ENCODE measurements at regions not wholly inside any gene's neighbourhood (a gene's known extent, or its start where the extent isn't known, plus 50 kb on each side); places are given as distances from the start of the nearest gene placed in this dataset.
"Not testable (repeated sequence)": the region's sequence is repeated elsewhere in the genome, so short reads cannot be mapped to it uniquely, and the experiment has no call there.

DNA sequence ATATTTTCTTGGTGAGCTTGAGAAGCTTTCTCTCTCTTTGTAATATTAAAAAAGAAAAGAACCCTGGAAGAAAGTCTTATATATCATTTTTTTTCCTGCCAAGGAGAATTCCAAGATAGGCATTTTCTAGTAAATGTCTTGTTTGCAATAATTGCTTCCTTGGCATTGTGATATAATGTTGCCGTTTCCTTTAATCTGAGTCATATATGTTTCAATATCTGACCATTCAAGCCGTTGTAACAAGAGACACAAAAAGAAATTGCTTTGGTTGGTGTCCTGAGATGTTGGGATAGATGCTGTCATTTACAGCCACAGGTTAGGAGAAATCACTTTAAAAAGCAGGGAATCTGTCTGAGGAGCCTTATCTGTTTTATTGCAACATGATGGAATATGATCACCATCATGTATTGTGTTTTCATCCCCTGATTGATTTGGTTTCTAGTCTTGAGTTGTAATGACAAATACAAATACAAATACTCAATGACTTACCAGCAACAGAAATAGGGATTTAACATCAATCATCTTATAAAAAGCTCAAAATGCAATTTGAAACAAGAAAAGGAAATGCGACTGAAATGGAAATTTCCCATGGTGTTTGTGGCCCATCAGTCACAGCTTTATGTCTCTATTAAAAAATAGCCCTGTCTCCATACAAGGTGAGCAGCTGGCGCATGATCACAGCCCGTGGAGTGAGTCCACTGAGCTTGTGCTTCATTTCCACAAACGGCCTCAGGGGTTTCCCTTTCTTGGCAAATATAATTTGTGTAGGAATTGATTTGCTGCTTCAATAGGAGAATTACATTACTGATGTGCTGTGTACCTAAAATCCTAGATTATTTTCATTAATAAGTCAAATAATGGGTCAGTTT, 250.1 kb upstream of the TRPC7 start:
- DNase-seq: no peak

DNA sequence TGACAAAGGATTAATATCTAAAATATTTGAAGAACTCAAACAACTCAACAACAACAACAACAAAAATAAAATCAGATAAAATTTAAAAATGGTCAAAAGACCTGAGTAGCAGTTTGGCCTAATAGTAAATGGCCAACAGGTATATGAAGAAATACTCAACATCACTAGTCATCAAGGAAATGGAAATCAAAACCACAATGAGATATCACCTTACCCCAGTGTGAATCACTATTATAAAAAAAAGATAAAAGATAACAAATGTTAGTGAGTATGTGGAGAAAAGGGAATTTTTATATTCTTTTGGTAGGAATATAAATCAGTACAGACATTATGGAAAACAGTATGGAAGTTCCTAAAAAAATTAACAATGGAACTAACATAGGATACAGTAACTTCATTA, 247.9 kb upstream of the TRPC7 start:
- no peak for DNase-seq

DNA sequence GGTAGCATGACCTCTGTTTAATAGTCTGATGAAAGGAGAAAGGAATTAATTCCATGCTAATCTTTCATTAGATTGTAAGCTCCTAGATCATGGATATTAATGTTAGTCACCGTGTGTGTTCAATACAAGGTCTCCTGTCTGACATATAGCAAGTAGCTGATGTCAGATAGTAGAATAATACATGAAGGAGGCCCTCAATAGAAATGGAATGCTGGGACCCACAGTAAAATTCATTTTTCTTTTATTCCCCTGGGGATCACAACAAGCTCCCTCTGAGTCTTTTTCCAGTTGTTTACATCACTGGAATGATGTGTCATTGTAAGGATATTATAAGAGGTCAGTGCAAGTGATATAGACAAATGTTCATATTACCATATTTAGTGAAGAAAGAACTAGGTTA, 240.3 kb upstream of the TRPC7 start:
- no peak for DNase-seq

DNA sequence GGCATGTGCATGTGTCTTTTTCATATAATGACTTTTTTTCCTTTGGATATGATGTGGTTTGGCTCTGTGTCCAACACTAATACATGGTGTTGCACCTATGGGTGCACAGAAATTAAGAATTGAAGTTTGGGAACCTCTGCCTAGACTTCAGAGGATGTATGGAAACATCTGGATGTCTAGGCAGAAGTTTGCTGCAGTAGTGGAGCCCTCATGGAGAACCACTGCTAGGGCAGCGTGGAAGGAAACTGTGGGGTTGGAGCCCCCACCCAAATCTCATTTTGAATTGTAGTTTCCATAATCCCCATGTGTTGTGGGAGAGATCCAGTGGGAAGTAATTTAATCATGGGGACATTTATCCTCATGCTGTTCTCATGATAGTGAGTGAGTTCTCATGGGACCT, 235.0 kb upstream of the TRPC7 start:
- no peak for DNase-seq

DNA sequence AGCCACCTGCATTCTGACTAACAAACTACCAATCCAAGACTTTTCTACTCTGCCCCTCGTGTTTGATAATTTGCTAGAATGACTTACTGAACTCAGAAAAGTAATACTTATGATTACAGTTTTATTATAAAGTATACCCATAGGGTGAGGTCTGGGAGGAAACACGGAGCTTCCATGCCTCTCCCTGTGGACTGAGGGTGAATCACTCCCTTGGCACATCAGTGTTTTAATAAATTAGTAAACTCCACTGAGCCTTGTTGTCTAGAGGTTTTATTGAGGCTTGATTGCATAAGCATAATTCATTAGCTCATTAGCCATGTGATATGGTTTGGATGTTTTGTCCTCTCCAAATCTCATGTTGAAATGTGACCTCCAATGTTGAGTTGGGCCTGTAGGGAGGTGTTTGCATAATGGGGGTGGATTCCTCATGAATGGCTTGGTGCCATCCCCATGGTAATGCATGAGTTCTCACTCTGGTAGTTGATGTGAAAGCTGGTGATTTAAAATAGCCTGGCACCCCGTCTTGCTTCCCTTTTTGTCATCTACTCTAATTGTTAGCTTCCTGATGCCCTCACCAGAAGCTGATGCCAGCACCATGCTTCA, 233.6 kb upstream of the TRPC7 start:
- DNase-seq: no peak

DNA sequence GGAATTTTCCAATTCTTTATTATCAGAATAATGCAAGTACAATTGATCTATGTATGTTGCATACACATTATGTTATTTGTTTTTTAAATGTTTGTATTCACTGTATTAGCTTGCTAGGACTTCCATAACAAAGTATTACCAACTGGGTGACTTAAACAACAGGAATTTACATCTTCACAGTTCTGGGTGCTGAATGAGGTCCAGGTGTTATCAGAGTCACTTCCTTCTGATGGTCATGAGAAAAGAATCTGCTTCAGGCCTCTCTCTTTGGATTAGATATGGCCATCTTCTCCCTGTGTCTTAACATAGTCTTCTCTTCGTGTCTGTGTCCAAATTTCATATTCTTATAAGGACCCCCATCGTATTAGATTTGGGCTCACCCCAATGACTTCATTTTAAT, 229.1 kb upstream of the TRPC7 start:
- no peak for DNase-seq

DNA sequence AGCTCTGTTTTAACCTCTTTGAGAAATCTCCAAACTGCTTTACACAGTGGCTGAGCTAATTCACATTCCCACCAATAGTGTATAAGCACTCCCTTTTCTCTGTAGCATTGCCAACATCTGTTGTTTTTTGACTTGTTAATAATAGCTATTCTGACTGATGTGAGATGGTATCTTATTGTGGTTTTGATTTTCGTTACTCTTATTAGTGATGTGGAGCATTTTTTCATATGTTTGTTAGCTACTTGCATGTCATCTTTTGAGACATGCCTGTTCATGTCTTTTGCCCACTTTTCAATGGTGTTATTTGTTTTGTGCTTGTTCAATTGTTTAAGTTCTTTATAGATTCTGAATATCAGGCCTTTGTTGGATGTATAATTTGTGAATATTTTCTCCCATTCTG, 225.2 kb upstream of the TRPC7 start:
- DNase-seq: no peak

DNA sequence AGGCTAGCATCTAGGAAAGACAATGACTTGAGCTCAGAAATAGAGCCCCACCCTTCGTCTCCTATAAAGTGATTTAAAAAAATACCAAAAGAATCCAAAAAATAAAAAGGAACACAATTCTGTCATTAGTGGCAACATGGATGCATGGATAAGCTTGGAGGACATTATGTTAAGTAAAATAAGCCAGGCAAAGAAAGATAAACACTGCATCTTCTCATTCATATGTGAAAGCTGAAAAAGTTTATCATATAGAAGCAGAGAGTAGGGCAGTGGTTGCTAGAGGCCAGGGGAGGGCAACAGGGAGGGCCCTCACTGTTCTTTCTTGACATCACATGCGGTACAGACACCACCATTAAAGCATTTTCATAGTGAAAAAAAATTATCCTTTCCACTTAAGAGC, 220.9 kb upstream of the TRPC7 start:
- DNase-seq: no peak

DNA sequence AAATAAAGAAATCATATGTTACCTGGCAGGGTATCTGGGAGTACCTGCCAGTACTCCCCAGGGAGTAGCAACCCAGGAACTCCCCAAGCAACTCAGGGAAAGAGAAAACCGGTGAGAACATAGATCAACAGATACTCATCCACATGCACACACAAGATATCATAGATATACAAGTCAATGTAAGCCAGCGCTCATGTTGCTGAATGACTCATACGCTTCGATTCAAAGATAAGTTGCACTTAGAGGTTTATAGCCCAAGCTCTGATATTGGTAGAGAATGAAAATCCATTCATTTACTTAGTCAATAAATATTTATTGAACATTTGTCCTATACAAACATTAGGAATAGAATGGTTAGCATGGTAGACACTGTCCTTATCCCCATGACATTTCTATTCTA, 219.1 kb upstream of the TRPC7 start:
- DNase-seq: peak; percentile 55

DNA sequence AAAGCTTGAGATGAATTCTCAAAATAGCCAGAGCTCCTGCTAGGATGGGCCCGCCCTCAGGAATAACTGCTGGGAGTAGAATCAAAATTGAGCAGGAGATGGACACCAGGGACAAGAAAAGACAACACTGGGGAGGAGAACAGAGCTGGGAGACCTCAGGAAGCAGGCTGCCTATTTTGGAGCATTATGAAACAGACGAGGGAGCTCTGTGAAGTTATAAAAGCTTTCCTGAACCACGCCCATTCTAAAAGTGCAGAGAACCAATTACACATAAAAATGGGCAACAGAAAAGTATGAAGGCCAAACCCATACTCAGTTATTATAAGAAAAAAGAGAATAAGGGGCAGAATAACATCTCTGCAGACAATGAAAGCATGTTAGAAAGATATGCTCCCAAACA, 213.9 kb upstream of the TRPC7 start:
- no peak for DNase-seq

DNA sequence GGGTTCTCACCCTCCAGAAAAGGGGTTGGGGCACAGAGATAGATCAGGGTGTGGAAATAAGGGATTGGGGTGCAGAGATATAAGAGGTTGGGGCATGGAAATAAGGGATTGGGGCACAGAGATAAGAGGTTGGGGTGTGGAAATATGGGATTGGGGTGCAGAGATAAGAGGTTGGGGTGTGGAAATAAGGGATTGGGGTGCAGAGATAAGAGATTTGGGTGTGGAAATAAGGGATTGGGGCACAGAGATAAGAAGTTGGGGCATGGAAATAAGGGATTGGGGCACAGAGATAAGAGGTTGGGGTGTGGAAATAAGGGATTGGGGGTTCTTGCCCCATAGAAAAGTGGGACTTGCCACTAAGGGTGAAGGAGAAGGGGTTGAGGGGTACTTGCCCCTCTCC, 204.5 kb upstream of the TRPC7 start:
- not testable (repeated sequence) for DNase-seq

DNA sequence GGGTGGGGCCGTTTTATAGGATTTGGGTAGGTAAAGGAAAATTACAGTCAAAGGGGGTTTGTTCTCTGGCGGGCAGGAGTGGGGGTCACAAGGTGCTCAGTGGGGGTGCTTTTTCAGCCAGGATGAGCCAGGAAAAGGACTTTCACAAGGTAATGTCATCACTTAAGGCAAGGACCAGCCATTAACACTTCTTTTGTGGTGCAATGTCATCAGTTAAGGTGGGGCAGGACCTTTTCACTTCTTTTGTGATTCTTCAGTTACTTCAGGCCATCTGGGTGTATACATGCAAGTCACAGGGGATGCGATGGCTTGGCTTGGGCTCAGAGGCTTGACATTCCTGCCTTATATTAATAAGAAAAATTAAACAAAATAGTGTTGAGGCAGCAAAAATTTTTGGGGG, 200.1 kb upstream of the TRPC7 start:
- not testable (repeated sequence) for DNase-seq

DNA sequence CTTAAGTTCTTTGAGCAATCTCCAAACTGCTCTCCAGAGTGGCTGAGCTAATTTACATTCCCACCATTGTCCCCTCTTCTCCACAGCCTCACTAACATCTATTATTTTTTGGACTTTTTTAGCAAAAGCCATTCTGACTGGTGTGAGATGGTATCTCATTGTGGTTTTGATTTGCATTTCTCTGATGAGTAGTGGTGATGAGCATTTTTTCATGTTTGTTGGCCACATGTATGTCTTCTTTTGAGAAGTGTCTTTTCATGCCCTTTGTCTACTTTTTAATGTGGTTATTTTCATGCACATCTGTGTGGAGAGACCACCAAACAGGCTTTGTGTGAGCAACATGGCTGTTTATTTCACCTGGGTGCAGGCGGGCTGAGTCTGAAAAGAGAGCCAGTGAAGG, 199.7 kb upstream of the TRPC7 start:
- DNase-seq: not testable (repeated sequence)

DNA sequence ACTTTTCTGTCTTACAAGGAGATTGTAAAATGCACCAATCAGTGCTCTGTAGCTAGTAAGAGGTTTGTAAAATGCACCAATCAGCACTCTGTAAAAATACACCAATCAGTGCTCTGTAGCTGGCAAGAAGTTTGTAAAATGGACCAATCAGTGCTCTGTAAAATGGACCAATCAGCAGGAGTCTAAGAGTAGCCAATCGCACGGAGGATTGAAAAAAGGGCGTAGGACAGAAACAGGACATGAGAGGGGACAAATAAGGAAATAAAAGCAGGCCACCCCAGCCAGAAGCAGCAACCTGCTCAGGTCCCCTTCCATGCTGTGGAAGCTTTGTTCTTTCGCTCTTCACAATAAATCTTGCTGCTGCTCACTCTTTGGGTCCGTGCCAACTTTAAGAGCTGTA, 199.1 kb upstream of the TRPC7 start:
- DNase-seq: not testable (repeated sequence)

DNA sequence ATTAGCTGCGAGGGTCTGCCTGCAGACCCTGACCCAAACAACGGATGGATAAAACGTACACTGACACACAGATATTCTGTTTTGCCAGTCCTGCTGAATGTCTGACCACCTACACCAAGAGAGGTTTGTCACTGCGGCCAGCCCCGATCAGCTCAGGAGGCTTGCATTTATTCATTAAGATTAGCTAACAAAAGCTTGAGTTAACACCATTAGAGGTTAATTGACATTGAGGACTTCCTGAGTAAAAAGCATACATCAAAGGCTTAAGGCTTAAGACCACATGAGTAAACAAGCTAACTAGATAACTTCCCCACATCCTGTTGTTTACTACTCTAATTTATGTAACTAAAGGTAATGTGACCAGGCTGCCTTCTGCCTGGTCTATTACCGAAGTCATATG, 198.1 kb upstream of the TRPC7 start:
- peak; percentile 2 for DNase-seq

DNA sequence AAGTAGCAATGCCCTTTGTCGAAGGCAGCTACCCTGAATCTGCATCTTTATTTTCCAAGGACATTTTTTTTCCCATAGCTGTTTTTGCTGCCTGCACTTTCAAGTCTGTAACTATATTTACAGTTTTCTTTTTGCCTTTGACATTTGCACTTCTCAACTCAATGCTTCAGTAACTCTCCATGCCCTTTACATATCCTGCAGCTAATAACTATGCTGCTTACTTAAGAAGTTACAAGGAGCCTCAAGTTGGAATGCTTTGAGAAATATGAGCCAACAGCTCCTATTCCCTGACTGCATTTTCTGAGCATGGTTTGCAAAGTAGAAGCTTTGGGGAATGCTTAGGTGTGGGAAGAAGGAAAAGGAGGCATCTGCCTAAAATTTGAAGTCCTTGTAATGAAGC, 194.8 kb upstream of the TRPC7 start:
- DNase-seq: no peak

DNA sequence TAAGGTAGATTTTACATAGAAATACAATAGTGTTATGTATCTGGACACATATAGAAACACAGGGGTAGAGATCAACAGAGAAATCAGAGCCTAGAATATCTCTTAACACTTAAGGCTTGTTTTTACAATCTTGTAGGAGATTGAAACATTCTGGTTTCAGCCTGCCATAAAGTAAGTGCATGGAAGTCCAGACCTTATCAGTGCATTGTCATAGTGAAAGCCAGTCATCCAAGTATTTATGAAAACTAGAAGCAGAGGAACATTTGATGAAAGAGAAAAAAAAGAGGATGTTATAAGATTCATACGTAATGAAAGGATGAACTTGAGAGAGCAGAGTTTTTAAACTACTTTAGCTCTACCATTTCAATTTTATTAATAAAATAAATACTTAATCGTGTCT, 194.3 kb upstream of the TRPC7 start:
- no peak for DNase-seq

DNA sequence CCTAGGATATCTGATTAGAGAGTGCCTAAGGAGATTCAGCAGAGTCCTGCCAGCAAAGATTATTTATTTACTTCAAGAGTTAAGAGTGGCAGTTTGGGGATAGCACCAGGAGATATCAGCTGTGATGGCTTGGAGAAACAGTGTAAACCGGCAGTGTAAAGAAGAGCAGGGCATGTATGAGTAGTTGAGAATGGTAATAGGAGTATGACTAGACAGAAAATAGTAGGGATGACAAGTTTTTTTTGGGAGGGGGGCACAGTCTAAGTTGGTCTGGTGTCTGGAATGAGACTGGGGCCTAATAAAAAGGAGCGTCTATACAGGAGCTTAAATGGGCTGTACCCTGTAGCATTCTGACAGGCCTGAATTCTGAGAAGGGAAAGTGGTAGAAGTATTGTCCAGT, 181.8 kb upstream of the TRPC7 start:
- not testable (repeated sequence) for DNase-seq

DNA sequence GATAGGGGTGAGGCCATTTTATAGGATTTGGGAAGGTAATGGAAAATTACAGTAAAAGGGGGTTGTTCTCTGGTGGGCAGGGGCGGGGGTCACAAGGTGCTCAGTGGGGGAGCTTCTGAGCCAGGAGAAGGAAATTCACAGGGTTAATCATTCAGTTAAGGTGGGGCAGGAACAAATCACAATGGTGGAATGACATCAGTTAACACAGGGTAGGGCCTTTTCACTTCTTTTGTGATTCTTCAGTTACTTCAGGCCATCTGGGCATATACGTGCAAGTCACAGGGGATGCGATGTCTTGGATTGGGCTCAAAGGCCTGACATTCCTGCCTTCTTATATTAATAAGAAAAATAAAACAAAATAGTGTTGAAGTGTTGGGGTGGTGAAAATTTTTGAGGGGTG, 181.1 kb upstream of the TRPC7 start:
- not testable (repeated sequence) for DNase-seq

DNA sequence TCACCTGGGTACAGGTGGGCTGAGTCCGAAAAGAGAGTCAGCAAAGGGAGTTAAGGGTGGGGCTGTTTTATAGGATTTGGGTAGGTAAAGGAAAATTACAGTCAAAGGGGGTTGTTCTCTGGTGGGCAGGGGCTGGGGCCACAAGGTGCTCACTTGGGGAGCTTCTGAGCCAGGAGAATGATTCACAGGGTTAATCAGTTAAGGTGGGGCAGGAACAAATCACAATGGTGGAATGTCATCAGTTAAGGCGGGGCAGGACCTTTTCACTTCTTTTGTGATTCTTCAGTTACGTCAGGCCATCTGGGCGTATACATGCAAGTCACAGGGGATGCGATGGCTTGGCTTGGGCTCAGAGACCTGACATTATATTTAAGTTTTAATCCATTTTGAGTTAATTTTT, 179.7 kb upstream of the TRPC7 start:
- DNase-seq: not testable (repeated sequence)

DNA sequence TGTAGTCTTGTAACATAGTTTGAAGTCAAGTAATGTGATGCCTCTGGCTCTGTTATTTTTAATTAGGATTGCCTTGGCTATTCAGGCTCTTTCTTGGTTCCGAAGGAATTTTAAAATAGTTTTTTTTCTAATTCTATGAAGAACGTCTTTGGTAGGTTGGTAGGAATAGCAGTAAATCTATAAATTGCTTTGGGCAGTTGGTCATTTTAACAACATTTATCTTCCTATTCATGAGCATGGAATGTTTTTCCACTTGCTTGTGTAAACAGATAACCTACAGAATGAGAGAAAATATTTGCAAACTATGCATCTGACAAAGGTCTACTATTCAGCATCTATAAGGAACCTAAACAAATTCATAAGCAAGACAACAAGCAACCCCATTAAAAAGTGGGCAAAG, 173.2 kb upstream of the TRPC7 start:
- DNase-seq: no peak

DNA sequence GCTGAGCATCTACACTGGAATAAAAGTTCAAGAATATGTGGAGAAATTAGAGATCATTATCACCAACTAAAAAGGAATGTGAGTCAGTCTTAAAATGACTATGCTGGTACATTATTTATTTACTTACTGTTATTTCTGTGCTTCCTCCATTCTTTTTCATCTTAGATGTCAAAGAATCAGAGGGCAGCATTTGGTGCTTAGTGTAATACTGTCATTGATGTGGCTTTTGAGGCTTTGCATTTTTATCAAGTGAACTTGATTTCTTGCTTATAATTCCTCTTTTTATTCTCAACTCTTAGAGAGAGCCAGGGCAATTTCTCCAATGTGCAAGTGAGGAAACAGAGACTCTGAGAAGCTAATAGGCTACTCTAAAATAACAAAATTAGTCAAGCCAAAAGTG, 163.7 kb upstream of the TRPC7 start:
- no peak for DNase-seq

DNA sequence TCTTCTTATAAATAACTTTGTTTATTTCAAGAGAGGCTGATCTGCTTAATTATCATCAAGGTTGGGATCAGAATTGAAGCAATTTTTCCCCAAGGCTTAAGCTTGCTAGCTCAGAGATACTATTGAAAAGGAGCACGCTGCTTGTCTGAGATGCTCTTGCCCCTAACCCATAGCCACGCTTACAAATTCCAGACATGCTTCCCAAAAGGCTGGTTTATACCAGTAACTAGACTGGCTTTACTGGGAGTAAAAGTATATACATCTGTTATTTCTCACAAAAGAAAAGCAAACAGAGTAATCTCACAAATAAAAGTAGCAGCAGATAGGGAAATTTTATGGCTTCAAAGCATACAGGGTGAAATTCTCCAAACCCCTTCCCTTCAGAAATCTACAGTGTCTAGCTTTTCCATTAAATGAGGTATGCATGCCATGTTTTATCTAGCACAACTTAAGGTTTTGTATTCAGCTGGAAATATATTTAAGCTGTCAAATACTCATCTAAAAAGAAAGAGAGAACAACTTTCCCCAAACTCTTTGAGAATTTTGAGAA, 163.2 kb upstream of the TRPC7 start:
- no peak for DNase-seq

DNA sequence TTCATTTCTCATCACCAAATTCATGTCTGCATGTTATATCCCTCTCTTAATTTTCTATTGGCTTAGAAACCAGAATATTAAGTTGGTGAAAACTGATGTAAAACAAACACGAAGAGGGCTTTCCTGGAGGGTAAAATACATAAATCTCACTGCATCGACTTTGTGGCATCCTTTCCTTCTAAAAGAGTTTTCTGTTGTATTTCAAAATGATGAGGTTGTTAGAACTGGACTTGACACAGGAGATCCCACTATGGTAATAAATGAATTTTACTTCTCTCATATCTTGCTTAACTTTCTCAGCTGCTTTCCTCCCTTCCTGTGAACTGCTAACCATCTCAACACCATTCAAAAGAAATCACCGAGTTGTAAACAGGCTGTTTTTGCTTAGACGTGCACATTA, 162.0 kb upstream of the TRPC7 start:
- DNase-seq: no peak

DNA sequence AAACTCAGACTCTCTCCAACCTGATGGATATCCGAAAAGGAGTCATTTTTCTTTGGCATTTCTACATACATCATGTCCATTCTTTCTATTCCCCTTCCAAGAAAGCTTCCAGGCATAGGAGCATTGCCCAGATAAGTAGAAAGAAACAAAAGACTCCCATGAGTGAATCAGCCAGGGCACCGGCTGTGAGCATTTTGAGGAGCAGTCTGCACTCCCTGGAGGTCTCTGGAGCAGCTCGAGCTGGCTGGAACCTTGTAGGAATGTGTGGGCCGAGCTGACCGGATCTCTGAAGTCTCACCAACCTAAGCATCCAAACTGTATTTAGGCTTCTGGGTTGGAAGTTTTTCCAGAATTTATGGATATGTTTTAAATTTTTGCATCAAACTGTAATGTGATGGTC, 161.4 kb upstream of the TRPC7 start:
- DNase-seq: no peak
